GM21619 (cell line): ENCODE measurements at regions not wholly inside any gene's neighbourhood (a gene's known extent, or its start where the extent isn't known, plus 50 kb on each side); places are given as distances from the start of the nearest gene placed in this dataset.
"Not testable (repeated sequence)": the region's sequence is repeated elsewhere in the genome, so short reads cannot be mapped to it uniquely, and the experiment has no call there.

Experiments
- ATAC-seq: cut with Tn5 transposase; IDR thresholded peaks from one replicate; pipeline ENCODE4 v1.9.1; 2021; ENCODE audit not compliant: unreplicated experiment

- ATAC-seq: no peak
Observed at GRCh38 chr11:80331694-80332093, 890.9 kb upstream of the TENM4 start.

- ATAC-seq: no peak
Observed at GRCh38 chr11:80330264-80330663, 889.4 kb upstream of the TENM4 start.

GRCh38 chr11:80328774-80329173 is 887.9 kb upstream of the TENM4 start:
- no peak for ATAC-seq

GRCh38 chr11:80327956-80328614 is 887.3 kb upstream of the TENM4 start:
- no peak for ATAC-seq

- no peak for ATAC-seq
Observed at GRCh38 chr11:80321786-80322185, 881.0 kb upstream of the TENM4 start.

- ATAC-seq: no peak
Observed at GRCh38 chr11:80320765-80321164, 879.9 kb upstream of the TENM4 start.

- ATAC-seq: no peak
Observed at GRCh38 chr11:80320226-80320625, 879.4 kb upstream of the TENM4 start.

GRCh38 chr11:80317612-80318011 is 876.8 kb upstream of the TENM4 start:
- ATAC-seq: no peak

- ATAC-seq: no peak
Observed at GRCh38 chr11:80315200-80315599, 874.4 kb upstream of the TENM4 start.

GRCh38 chr11:80309301-80309700 is 868.5 kb upstream of the TENM4 start:
- ATAC-seq: no peak

GRCh38 chr11:80307676-80308075 is 866.8 kb upstream of the TENM4 start:
- ATAC-seq: no peak

- ATAC-seq: no peak
Observed at GRCh38 chr11:80297858-80298632, 857.2 kb upstream of the TENM4 start.

- ATAC-seq: no peak
Observed at GRCh38 chr11:80293293-80293692, 852.5 kb upstream of the TENM4 start.

GRCh38 chr11:80284946-80285785 is 844.3 kb upstream of the TENM4 start:
- no peak for ATAC-seq

GRCh38 chr11:80282643-80283042 is 841.8 kb upstream of the TENM4 start:
- no peak for ATAC-seq

- ATAC-seq: no peak
Observed at GRCh38 chr11:80281194-80281593, 840.4 kb upstream of the TENM4 start.

- no peak for ATAC-seq
Observed at GRCh38 chr11:80280737-80281136, 839.9 kb upstream of the TENM4 start.

- ATAC-seq: no peak
Observed at GRCh38 chr11:80261776-80262175, 820.9 kb upstream of the TENM4 start.

GRCh38 chr11:80257319-80258015 is 816.6 kb upstream of the TENM4 start:
- not testable (repeated sequence) for ATAC-seq

GRCh38 chr11:80255021-80255420 is 814.2 kb upstream of the TENM4 start:
- ATAC-seq: no peak

GRCh38 chr11:80241766-80242165 is 800.9 kb upstream of the TENM4 start:
- no peak for ATAC-seq
